ENCODE measurements at regions not wholly inside any gene's neighbourhood (a gene's known extent, or its start where the extent isn't known, plus 50 kb on each side); places are given as distances from the start of the nearest gene placed in this dataset.

GRCh38 chr6:22448291-22448711 is 121.1 kb upstream of the HDGFL1 start:
- TF ChIP-seq CTCF (IDR thresholded peaks at IDR 0.05; ENCODE audit: low read depth, low read length, missing control alignments) = no peak
- no peak overlapping the region for H3K4me3 ChIP-seq (replicated peaks; ENCODE audit: low read depth, low read length)
- DNase-seq (ENCODE audit: extremely low read depth, low read depth) = no peak

- no peak for TF ChIP-seq CTCF (IDR thresholded peaks at IDR 0.05; ENCODE audit: low read depth, low read length, missing control alignments)
- no peak for DNase-seq (ENCODE audit: extremely low read depth, low read depth)
- H3K4me3 ChIP-seq (replicated peaks; ENCODE audit: low read depth, low read length) = no peak overlapping the region
Observed at GRCh38 chr6:22451962-22452361, 117.4 kb upstream of the HDGFL1 start.

DNA sequence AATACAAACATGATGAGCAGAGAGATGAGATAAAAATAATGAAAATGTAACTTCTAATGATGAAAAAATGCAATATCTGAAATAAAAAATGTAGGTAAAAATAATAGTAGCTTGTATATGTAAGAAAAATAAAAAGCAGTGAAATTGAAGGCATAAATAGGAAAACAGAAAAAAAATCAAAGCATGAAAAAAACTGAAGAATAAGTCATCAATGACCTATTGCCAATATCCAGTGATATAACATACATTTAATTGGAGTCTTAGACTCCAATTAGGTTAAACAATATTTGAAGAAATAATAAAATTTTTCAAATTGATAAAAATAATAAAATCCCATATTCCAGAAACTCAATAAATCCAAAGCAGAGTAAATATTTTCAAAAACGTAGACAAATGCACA is 114.0 kb upstream of the HDGFL1 start:
- no peak for DNase-seq (ENCODE audit: extremely low read depth, low read depth)
- no peak overlapping the region for H3K4me3 ChIP-seq (replicated peaks; ENCODE audit: low read depth, low read length)
- no peak for TF ChIP-seq CTCF (IDR thresholded peaks at IDR 0.05; ENCODE audit: low read depth, low read length, missing control alignments)

- DNase-seq (ENCODE audit: extremely low read depth, low read depth) = no peak
- no peak for TF ChIP-seq CTCF (IDR thresholded peaks at IDR 0.05; ENCODE audit: low read depth, low read length, missing control alignments)
- H3K4me3 ChIP-seq (replicated peaks; ENCODE audit: low read depth, low read length) = no peak overlapping the region
Observed at GRCh38 chr6:22457996-22458395, 111.4 kb upstream of the HDGFL1 start.

DNA sequence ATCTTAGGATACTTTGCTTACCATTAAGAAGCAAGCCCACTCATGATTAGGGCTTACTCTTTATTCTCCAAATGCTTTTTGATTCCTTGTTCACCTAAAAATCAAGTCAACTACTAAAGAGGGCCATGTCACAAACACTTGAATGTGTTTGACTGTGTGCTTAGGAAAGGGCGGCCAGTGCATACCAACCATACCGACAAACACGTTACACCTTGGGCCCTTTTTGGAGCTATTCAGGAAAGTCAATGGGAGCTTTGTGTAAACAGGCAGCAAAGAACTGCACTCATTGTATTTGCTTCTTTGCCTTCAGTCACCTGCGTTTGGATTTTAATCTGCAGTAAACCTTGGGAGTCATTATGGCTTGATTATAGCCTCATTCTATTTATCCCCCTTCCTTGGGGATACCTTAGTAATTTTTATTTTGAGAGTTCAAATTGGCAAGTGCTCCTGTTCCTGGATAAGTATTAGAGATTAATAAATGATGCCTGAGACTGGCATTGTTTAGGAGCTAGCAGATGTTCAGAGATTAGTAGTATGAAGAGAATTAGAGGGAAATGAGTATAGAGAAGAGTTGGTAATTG is 102.6 kb upstream of the HDGFL1 start:
- H3K4me3 ChIP-seq (replicated peaks; ENCODE audit: low read depth, low read length) = no peak overlapping the region
- no peak for TF ChIP-seq CTCF (IDR thresholded peaks at IDR 0.05; ENCODE audit: low read depth, low read length, missing control alignments)
- no peak for DNase-seq (ENCODE audit: extremely low read depth, low read depth)

DNA sequence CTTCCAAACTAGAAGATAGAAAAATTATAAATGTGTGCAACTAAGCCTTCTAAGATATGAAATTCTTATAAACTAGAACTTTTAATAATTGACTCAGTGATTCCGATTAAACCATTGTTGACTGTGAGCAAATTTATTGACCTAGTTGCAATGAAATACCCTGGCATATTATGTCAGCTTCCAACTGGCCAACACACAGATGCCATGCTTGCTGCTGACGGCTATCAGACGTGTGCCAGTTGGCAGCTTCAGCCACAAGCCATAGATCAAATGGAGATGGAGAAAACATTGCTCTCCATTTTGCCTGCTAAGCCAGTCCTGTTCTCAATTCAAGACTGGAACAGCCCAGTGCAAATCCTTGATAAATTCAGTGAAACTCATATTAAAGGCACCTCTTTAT is 101.7 kb upstream of the HDGFL1 start:
- no peak for TF ChIP-seq CTCF (IDR thresholded peaks at IDR 0.05; ENCODE audit: low read depth, low read length, missing control alignments)
- no peak overlapping the region for H3K4me3 ChIP-seq (replicated peaks; ENCODE audit: low read depth, low read length)
- no peak for DNase-seq (ENCODE audit: extremely low read depth, low read depth)

All from HFF-Myc (cell line).